HG03159 (cell line): ENCODE measurements at regions not wholly inside any gene's neighbourhood (a gene's known extent, or its start where the extent isn't known, plus 50 kb on each side); places are given as distances from the start of the nearest gene placed in this dataset.
"Not testable (repeated sequence)": the region's sequence is repeated elsewhere in the genome, so short reads cannot be mapped to it uniquely, and the experiment has no call there.

ENCODE experiments used
- ATAC-seq: cut with Tn5 transposase; IDR thresholded peaks from one replicate; pipeline ENCODE4 v1.9.1; 2021; ENCODE audit warnings: mild to moderate bottlenecking, moderate library complexity; ENCODE audit not compliant: unreplicated experiment

- no peak for ATAC-seq
Measured at GRCh38 chr2:17258861-17259260, 259.4 kb downstream of the RAD51AP2 start.

- ATAC-seq, result no peak
Measured at GRCh38 chr2:17257189-17257909, 260.9 kb downstream of the RAD51AP2 start.

- no peak for ATAC-seq
Measured at GRCh38 chr2:17255071-17255470, 263.2 kb downstream of the RAD51AP2 start.

GRCh38 chr2:17254421-17254820 lies 263.8 kb downstream of the RAD51AP2 start:
- no peak for ATAC-seq

- no peak for ATAC-seq
Measured at GRCh38 chr2:17252258-17252657, 266.0 kb downstream of the RAD51AP2 start.

- no peak for ATAC-seq
Measured at GRCh38 chr2:17251171-17251570, 267.1 kb downstream of the RAD51AP2 start.

GRCh38 chr2:17249249-17249648 lies 269.0 kb downstream of the RAD51AP2 start:
- ATAC-seq, result no peak

- ATAC-seq, result no peak
Measured at GRCh38 chr2:17245906-17246305, 272.3 kb downstream of the RAD51AP2 start.

GRCh38 chr2:17242813-17243485 lies 275.3 kb downstream of the RAD51AP2 start:
- ATAC-seq, result no peak

- no peak for ATAC-seq
Measured at GRCh38 chr2:17239550-17239949, 278.7 kb downstream of the RAD51AP2 start.

- no peak for ATAC-seq
Measured at GRCh38 chr2:17235167-17235566, 283.1 kb downstream of the RAD51AP2 start.

GRCh38 chr2:17232776-17233556 lies 285.3 kb downstream of the RAD51AP2 start:
- no peak for ATAC-seq

GRCh38 chr2:17231394-17231965 lies 286.8 kb downstream of the RAD51AP2 start:
- no peak for ATAC-seq

GRCh38 chr2:17229414-17229813 lies 288.8 kb downstream of the RAD51AP2 start:
- no peak for ATAC-seq

- no peak for ATAC-seq
Measured at GRCh38 chr2:17228461-17228860, 289.8 kb downstream of the RAD51AP2 start.

- ATAC-seq, result no peak
Measured at GRCh38 chr2:17227856-17228255, 290.4 kb downstream of the RAD51AP2 start.

- ATAC-seq, result no peak
Measured at GRCh38 chr2:17226941-17227490, 291.2 kb downstream of the RAD51AP2 start.

GRCh38 chr2:17223211-17223610 lies 295.0 kb downstream of the RAD51AP2 start:
- no peak for ATAC-seq

GRCh38 chr2:17208511-17208910 lies 309.7 kb downstream of the RAD51AP2 start:
- ATAC-seq, result no peak

GRCh38 chr2:17206771-17207170 lies 311.5 kb downstream of the RAD51AP2 start:
- no peak for ATAC-seq

- ATAC-seq, result not testable (repeated sequence)
Measured at GRCh38 chr2:17204214-17204613, 314.0 kb downstream of the RAD51AP2 start.
